ENCODE measurements at regions not wholly inside any gene's neighbourhood (a gene's known extent, or its start where the extent isn't known, plus 50 kb on each side); places are given as distances from the start of the nearest gene placed in this dataset.

DNA sequence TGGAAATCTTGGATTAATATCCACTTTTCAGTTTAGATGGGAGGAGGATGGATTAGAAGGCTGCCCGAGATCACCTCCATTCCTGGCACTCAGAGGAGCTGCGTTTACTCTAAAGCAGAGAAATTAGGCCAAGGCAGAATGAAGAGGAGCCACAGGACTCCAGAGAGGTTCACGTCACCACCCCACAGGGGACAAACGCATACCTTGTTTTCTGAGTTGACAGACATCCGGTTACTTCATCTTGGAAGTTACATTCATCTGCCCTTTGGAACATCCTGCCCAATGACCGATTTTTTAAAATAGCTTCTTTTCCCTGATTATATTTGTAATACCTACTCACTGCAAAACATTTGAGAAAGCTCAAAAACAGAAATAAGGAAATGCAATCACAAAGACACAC lies 220.0 kb downstream of the SOX9 start:
- no peaks in the 10 kb centered on the region for H4K20me1 ChIP-seq (replicated peaks; ENCODE audit: insufficient read depth)
- no peaks in the 10 kb centered on the region for H3K36me3 ChIP-seq (ENCODE audit: insufficient read depth)
- H3K4me3 ChIP-seq: no peak overlapping the region
- no peak overlapping the region; the same call in 1 of the 2 replicates for H2AFZ ChIP-seq
- Mint-ChIP-seq H3K4me3 (no peak overlapping the region), H3K9me3 (no peaks in the 10 kb centered on the region), H3K4me1 (peaks cover 13% of the 10 kb centered on the region), H3K36me3 (ENCODE audit: low read depth) (no peaks in the 10 kb centered on the region), H3K27ac (no peak overlapping the region), H3K27me3 (ENCODE audit: insufficient read depth, low read depth, poor library complexity) (peaks cover 1% of the 10 kb centered on the region)
- no peaks in the 10 kb centered on the region for H3K4me1 ChIP-seq (ENCODE audit: insufficient read depth)
- no peaks in the 10 kb centered on the region for H3K27me3 ChIP-seq (ENCODE audit: insufficient read depth)
- DNase-seq (ENCODE audit: low spot score) (no peak), ATAC-seq (no peak)
- TF ChIP-seq POLR2AphosphoS5 (IDR thresholded peaks at IDR 0.05; ENCODE audit: low read depth): no peak
- no peak for TF ChIP-seq EZH2phosphoT487 (IDR thresholded peaks at IDR 0.05; ENCODE audit: unreplicated experiment)
- TF ChIP-seq, protein P1, sequence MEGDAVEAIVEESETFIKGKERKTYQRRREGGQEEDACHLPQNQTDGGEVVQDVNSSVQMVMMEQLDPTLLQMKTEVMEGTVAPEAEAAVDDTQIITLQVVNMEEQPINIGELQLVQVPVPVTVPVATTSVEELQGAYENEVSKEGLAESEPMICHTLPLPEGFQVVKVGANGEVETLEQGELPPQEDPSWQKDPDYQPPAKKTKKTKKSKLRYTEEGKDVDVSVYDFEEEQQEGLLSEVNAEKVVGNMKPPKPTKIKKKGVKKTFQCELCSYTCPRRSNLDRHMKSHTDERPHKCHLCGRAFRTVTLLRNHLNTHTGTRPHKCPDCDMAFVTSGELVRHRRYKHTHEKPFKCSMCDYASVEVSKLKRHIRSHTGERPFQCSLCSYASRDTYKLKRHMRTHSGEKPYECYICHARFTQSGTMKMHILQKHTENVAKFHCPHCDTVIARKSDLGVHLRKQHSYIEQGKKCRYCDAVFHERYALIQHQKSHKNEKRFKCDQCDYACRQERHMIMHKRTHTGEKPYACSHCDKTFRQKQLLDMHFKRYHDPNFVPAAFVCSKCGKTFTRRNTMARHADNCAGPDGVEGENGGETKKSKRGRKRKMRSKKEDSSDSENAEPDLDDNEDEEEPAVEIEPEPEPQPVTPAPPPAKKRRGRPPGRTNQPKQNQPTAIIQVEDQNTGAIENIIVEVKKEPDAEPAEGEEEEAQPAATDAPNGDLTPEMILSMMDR (conservative IDR thresholded peaks at IDR 0.05; ENCODE audit: low read depth in 2 of 2): no peak
- no peak for TF ChIP-seq EZH2 (IDR thresholded peaks at IDR 0.05; ENCODE audit: low read depth, unreplicated experiment)
- TF ChIP-seq JUNB (IDR thresholded peaks at IDR 0.05; ENCODE audit: unreplicated experiment): no peak
- TF ChIP-seq, protein P2, sequence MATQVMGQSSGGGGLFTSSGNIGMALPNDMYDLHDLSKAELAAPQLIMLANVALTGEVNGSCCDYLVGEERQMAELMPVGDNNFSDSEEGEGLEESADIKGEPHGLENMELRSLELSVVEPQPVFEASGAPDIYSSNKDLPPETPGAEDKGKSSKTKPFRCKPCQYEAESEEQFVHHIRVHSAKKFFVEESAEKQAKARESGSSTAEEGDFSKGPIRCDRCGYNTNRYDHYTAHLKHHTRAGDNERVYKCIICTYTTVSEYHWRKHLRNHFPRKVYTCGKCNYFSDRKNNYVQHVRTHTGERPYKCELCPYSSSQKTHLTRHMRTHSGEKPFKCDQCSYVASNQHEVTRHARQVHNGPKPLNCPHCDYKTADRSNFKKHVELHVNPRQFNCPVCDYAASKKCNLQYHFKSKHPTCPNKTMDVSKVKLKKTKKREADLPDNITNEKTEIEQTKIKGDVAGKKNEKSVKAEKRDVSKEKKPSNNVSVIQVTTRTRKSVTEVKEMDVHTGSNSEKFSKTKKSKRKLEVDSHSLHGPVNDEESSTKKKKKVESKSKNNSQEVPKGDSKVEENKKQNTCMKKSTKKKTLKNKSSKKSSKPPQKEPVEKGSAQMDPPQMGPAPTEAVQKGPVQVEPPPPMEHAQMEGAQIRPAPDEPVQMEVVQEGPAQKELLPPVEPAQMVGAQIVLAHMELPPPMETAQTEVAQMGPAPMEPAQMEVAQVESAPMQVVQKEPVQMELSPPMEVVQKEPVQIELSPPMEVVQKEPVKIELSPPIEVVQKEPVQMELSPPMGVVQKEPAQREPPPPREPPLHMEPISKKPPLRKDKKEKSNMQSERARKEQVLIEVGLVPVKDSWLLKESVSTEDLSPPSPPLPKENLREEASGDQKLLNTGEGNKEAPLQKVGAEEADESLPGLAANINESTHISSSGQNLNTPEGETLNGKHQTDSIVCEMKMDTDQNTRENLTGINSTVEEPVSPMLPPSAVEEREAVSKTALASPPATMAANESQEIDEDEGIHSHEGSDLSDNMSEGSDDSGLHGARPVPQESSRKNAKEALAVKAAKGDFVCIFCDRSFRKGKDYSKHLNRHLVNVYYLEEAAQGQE (IDR thresholded peaks at IDR 0.05; ENCODE audit: unreplicated experiment): no peak
- TF ChIP-seq CREB1 (CRISPR knock-in tag; IDR thresholded peaks at IDR 0.05; ENCODE audit: low read depth): no peak
- TF ChIP-seq, protein P3, sequence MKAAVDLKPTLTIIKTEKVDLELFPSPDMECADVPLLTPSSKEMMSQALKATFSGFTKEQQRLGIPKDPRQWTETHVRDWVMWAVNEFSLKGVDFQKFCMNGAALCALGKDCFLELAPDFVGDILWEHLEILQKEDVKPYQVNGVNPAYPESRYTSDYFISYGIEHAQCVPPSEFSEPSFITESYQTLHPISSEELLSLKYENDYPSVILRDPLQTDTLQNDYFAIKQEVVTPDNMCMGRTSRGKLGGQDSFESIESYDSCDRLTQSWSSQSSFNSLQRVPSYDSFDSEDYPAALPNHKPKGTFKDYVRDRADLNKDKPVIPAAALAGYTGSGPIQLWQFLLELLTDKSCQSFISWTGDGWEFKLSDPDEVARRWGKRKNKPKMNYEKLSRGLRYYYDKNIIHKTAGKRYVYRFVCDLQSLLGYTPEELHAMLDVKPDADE (IDR thresholded peaks at IDR 0.05): no peak
- TF ChIP-seq STAT1 (IDR thresholded peaks at IDR 0.05; ENCODE audit: unreplicated experiment): no peak
- H3K4me2 ChIP-seq: no peak overlapping the region
- H3K27ac ChIP-seq (ENCODE audit: low read depth): no peak overlapping the region
- no peaks in the 10 kb centered on the region for H3K79me2 ChIP-seq (replicated peaks; ENCODE audit: insufficient read depth)
- 0 out of 2 replicates have a peak, but pooled peaks cover 3% of the 10 kb centered on the region for H3K9me2 ChIP-seq (ENCODE audit: insufficient read depth)
- no peaks in the 10 kb centered on the region for H3F3A ChIP-seq (replicated peaks; ENCODE audit: low read depth)

DNA sequence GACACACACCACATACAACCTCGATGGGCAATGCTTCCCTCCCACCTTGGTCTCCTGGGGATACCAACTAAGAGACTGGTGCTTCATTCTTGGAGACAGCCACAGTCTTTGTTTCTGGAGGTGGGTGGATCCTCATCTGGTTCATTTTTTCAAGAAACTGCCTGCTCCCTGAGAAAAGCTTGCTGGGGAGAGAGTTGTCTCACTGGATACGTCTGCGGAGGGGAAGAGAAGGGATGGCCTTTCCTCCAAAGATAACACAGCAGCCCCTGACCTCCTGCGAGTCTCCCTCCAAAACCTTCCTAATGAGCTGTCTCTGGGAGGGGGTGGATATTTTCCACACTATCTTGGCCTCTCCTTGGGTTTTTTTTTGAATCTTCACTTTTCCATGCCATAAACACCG lies 221.2 kb downstream of the SOX9 start:
- ATAC-seq: no peak
- Mint-ChIP-seq H3K4me3 (no peak overlapping the region), H3K9me3 (no peaks in the 10 kb centered on the region), H3K36me3 (ENCODE audit: low read depth) (no peaks in the 10 kb centered on the region), H3K27me3 (ENCODE audit: insufficient read depth, low read depth, poor library complexity) (peaks cover 1% of the 10 kb centered on the region), H3K4me1 (peaks cover 7% of the 10 kb centered on the region), H3K27ac (no peak overlapping the region)
- H3K4me3 ChIP-seq: no peak overlapping the region
- no peak overlapping the region for H2AFZ ChIP-seq
- H3K27me3 ChIP-seq (ENCODE audit: insufficient read depth): no peaks in the 10 kb centered on the region
- no peak overlapping the region for H3K27ac ChIP-seq (ENCODE audit: low read depth)
- H3K4me1 ChIP-seq (ENCODE audit: insufficient read depth): no peaks in the 10 kb centered on the region
- 0 out of 2 replicates have a peak, but pooled peaks cover 3% of the 10 kb centered on the region for H3K9me2 ChIP-seq (ENCODE audit: insufficient read depth)
- H3K79me2 ChIP-seq (replicated peaks; ENCODE audit: insufficient read depth): no peaks in the 10 kb centered on the region
- H3F3A ChIP-seq (replicated peaks; ENCODE audit: low read depth): no peaks in the 10 kb centered on the region
- DNase-seq (ENCODE audit: low spot score): no peak
- H4K20me1 ChIP-seq (replicated peaks; ENCODE audit: insufficient read depth): no peaks in the 10 kb centered on the region
- H3K4me2 ChIP-seq: no peak overlapping the region
- H3K36me3 ChIP-seq (ENCODE audit: insufficient read depth): no peaks in the 10 kb centered on the region
- TF ChIP-seq ZNF114 (CRISPR knock-in tag; IDR thresholded peaks at IDR 0.05) (no peak), EZH2 (IDR thresholded peaks at IDR 0.05; ENCODE audit: low read depth, unreplicated experiment) (no peak), POLR2AphosphoS5 (IDR thresholded peaks at IDR 0.05; ENCODE audit: low read depth) (no peak), JUNB (IDR thresholded peaks at IDR 0.05; ENCODE audit: unreplicated experiment) (no peak), STAT1 (IDR thresholded peaks at IDR 0.05; ENCODE audit: unreplicated experiment) (no peak)
- TF ChIP-seq, protein P2 (IDR thresholded peaks at IDR 0.05; ENCODE audit: unreplicated experiment): no peak

All from GM23338 (cell line).